ENCODE measurements at regions not wholly inside any gene's neighbourhood (a gene's known extent, or its start where the extent isn't known, plus 50 kb on each side); places are given as distances from the start of the nearest gene placed in this dataset.

DNA sequence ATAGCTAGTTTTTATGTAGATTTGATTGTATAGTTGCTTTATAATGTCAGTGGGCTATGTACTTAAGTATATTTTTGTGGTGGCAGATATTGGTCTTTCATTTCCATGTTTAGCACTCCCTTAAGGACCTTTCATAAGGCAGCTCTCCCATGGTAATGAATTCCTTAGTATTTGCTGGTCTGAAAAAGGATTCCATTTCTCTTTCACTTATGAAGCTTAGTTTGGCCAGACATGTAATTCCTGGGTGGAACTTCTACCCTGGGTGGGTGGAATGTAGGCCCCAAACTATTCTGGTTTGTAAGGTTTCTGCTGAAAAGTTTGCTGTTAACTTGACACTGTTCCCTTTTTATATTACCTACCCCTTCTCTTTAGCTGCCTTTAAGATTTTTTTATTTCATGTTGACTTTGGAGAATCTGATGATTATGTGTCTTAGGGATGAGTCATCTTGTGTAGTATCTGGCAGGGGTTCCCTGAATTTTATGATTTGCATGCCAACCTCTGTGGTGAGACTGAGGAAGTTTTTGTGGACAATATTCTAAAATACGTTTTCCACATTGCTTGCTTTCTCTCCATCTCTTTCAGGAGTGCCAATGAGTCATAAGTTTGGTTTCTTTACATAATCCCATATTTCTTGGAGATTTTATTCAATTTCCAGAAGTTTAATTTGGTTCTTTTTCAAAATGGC, 65.4 kb upstream of the VRK2 start:
- Histone ChIP-seq H3K4me1 (replicated peaks) (no peaks in the 10 kb centered on the region), H3K9me3 (no peaks in the 10 kb centered on the region), H3K36me3 (no peaks in the 10 kb centered on the region), H3K27ac (no peak overlapping the region), H3K4me3 (no peak overlapping the region), H3K27me3 (replicated peaks; ENCODE audit: insufficient read depth) (no peaks in the 10 kb centered on the region)
- intact Hi-C loops (cut with DNase I) = no loop called here
- no peak for DNase-seq (ENCODE audit: low spot score)
- WGBS = 31% methylated on average over 1 of the region's 1 CpG
- TF ChIP-seq, protein P1, sequence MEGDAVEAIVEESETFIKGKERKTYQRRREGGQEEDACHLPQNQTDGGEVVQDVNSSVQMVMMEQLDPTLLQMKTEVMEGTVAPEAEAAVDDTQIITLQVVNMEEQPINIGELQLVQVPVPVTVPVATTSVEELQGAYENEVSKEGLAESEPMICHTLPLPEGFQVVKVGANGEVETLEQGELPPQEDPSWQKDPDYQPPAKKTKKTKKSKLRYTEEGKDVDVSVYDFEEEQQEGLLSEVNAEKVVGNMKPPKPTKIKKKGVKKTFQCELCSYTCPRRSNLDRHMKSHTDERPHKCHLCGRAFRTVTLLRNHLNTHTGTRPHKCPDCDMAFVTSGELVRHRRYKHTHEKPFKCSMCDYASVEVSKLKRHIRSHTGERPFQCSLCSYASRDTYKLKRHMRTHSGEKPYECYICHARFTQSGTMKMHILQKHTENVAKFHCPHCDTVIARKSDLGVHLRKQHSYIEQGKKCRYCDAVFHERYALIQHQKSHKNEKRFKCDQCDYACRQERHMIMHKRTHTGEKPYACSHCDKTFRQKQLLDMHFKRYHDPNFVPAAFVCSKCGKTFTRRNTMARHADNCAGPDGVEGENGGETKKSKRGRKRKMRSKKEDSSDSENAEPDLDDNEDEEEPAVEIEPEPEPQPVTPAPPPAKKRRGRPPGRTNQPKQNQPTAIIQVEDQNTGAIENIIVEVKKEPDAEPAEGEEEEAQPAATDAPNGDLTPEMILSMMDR (IDR thresholded peaks at IDR 0.05) = no peak
- peak; percentile 24 for TF ChIP-seq POLR2AphosphoS5 (IDR thresholded peaks at IDR 0.05)
- TF ChIP-seq POLR2A (IDR thresholded peaks at IDR 0.05) = no peak

DNA sequence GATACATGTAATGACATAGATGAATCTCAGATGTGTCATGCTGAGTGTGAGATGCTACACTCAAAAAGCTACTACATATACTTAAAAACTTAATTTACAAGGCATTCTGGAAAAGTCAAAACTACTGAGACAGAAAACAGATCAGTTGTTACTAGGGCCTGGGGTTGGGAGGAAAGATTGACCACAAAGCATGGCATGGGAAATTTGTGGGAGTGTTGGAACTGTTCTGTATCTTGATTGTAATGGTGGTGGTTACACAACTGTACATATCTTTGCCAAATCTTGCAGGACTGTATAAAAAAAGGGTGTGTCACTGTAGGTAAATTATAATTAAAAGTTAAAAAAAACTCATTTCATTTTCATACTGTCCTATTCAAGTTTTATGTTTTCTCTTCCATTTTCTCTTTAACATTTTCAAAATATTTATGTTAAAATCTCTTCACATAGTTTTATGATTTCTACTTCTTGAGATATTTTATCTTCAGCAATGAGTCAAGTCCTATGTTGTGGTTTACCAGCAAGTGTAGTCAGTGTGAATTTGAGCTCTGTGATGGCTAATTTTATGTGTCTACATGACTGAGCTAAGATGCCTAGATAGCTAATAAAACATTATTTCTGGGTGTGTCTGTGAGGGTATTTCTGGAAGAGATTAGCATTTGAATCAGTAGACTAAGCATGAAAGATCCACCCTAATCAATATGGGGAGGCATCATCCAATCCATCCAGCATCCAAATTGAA, 58.6 kb upstream of the VRK2 start:
- no peaks in the 10 kb centered on the region for H3K27me3 ChIP-seq (replicated peaks; ENCODE audit: insufficient read depth)
- no peak for TF ChIP-seq POLR2A (IDR thresholded peaks at IDR 0.05)
- TF ChIP-seq POLR2AphosphoS5 (IDR thresholded peaks at IDR 0.05) = no peak
- TF ChIP-seq, protein P1 (IDR thresholded peaks at IDR 0.05) = no peak
- no peak for DNase-seq (ENCODE audit: low spot score)
- H3K9me3 ChIP-seq = no peaks in the 10 kb centered on the region
- no peak overlapping the region for H3K27ac ChIP-seq
- no peak overlapping the region for H3K4me3 ChIP-seq
- intact Hi-C loops (cut with DNase I) = no loop called here
- H3K4me1 ChIP-seq (replicated peaks) = no peaks in the 10 kb centered on the region
- no peaks in the 10 kb centered on the region for H3K36me3 ChIP-seq

DNA sequence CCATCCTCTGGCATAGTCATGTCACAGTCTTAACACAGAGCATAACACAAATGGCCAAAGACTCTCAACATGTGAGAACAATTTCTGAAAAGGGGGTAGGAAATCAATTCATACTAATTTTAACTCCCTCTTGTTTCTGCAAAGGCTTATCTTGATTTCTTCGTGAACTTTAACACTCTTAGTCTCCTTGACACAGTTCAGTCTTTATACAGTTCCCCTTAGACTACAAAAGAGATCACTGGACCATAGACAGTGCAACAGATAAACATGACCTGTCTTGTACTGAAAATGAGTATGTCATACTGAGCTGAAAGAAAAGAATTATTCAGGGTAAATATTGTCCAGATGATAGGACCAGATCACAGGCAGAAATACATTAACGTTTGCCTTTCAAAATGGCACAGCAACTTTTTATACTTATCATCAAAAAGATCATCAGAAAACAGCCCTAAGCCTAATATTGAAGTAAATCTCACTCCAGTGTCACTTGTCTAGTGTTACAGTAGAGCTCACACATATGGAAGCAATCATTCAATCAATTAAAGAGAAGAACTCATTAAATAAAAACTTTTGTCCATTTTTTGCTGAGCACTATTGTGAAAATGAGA, 56.4 kb upstream of the VRK2 start:
- 36% methylated on average over 2 of the region's 2 CpGs for WGBS
- Histone ChIP-seq H3K27ac (no peak overlapping the region), H3K36me3 (no peaks in the 10 kb centered on the region), H3K9me3 (no peaks in the 10 kb centered on the region), H3K4me3 (no peak overlapping the region), H3K4me1 (replicated peaks) (no peaks in the 10 kb centered on the region), H3K27me3 (replicated peaks; ENCODE audit: insufficient read depth) (no peaks in the 10 kb centered on the region)
- TF ChIP-seq POLR2AphosphoS5 (IDR thresholded peaks at IDR 0.05) (no peak), POLR2A (IDR thresholded peaks at IDR 0.05) (no peak)
- TF ChIP-seq, protein P1 (IDR thresholded peaks at IDR 0.05) = no peak
- DNase-seq (ENCODE audit: low spot score) = no peak
- intact Hi-C loops (cut with DNase I) = no loop called here

Small RNA genes in the stretch of these regions (small RNA-seq; reads per million reads assigned to genes)
- 0 reads per million in 2 donors for gene PPIAP63
- 0 reads per million in 2 donors for gene RF00592
